HCT116 (cell line): ENCODE measurements at regions not wholly inside any gene's neighbourhood (a gene's known extent, or its start where the extent isn't known, plus 50 kb on each side); places are given as distances from the start of the nearest gene placed in this dataset.

ENCODE experiments used
- ATAC-seq: fragments of 200-7000 bp; cut with Tn5 transposase; 2 replicates; pipeline ENCODE4 v1.9.1; 2020; ENCODE audit warnings: mild to moderate bottlenecking, moderate library complexity
- BruUV-seq: library from RNA; stranded (reverse); fragments of 400-500 nt; replicated peaks from 2 replicates; lab custom pipeline; 2021; lab: Mats Ljungman, UMichigan
- CTCF ChIA-PET: fragments of 300-600 bp; sonication (Branson Sonifier 250); formaldehyde crosslinking; loops from one replicate; lab custom pipeline; 2021; ENCODE audit warnings: antibody characterized with exemption; lab: Charles Lee
- POLR2A ChIA-PET: fragments of 300-600, 350-600 bp; sonication (Branson Sonifier 250); formaldehyde crosslinking; loops from one replicate; lab custom pipeline; 2021; ENCODE audit warnings: antibody characterized with exemption; lab: Charles Lee
- RAD21 ChIA-PET, 2 experiments: fragments of 300-600 bp; sonication (Branson Sonifier 250); formaldehyde crosslinking; loops; one replicate each; lab custom pipeline; 2023; ENCODE audit warnings: low total read pairs in 2 of 2; ENCODE audit not compliant: uncharacterized antibody in 2 of 2, unreplicated experiment in 2 of 2, low non-redundant PET in 1 of 2; lab: Charles Lee
- DNase-seq: peaks from one replicate; pipeline ENCODE4 v3.0.0-alpha.2; 2010; ENCODE audit warnings: low read depth, low spot score
- H2AFZ ChIP-seq: fragments of 200-600 bp; shearing (Covaris generic), sonication (generic); 2 replicates; pipeline ENCODE4 v1.6.1; 2017; ENCODE audit warnings: low read depth, mixed run types, mixed read lengths, antibody characterized with exemption, low read length; ENCODE audit not compliant: poor library complexity, severe bottlenecking
- H3K27ac ChIP-seq: 2 replicates; pipeline ENCODE4 v1.5.1; 2012; ENCODE audit warnings: low read depth, low read length
- H3K27me3 ChIP-seq: fragments of 200-600 bp; sonication (generic); 2 replicates; pipeline ENCODE4 v1.6.1; 2016; ENCODE audit warnings: mixed run types, low read length, mixed read lengths; ENCODE audit not compliant: insufficient read depth
- H3K36me3 ChIP-seq, 2 experiments: fragments of 200-500 bp in 1 of 2; fragments of 200-600 bp in 1 of 2; sonication (Bioruptor generic) in 1 of 2; sonication (generic) in 1 of 2; 2 replicates each; pipeline versions ENCODE4 v1.5.1 to v1.6.1; 2014 to 2016; ENCODE audit warnings: low read length in 2 of 2, inconsistent platforms in 1 of 2, mixed read lengths in 1 of 2, mixed run types in 1 of 2; ENCODE audit not compliant: insufficient read depth in 2 of 2, control insufficient read depth in 1 of 2
- H3K4me1 ChIP-seq, 2 experiments: fragments of 200-600 bp in 1 of 2; sonication (generic) in 1 of 2; 2 replicates each; pipeline versions ENCODE4 v1.5.1 to v1.6.1; 2012 to 2017; ENCODE audit warnings: low read length in 2 of 2, inconsistent platforms in 1 of 2, mild to moderate bottlenecking in 1 of 2, mixed read lengths in 1 of 2, mixed run types in 1 of 2, moderate library complexity in 1 of 2; ENCODE audit not compliant: insufficient read depth in 2 of 2, control insufficient read depth in 1 of 2
- H3K4me2 ChIP-seq: fragments of 200-600 bp; sonication (generic); 2 replicates; pipeline ENCODE4 v1.6.1; 2017; ENCODE audit warnings: mixed run types, low read length, mixed read lengths
- H3K4me3 ChIP-seq, 2 experiments: fragments of 200-600 bp in 1 of 2; sonication (generic) in 1 of 2; replicated peaks in 1 of 2; 2 replicates each; pipeline ENCODE4 v1.5.1; 2011 to 2016; ENCODE audit warnings: low read length in 2 of 2, control low read depth in 1 of 2, low read depth in 1 of 2, mild to moderate bottlenecking in 1 of 2, mixed read lengths in 1 of 2, mixed run types in 1 of 2
- H3K79me2 ChIP-seq: fragments of 200-600 bp; sonication (generic); 2 replicates; pipeline ENCODE4 v1.6.1; 2017; ENCODE audit warnings: mild to moderate bottlenecking, mixed run types, low read length, moderate library complexity, mixed read lengths; ENCODE audit not compliant: insufficient read depth
- H3K9ac ChIP-seq: fragments of 200-600 bp; sonication (generic); 2 replicates; pipeline ENCODE4 v1.6.1; 2016; ENCODE audit warnings: low read length, mixed read lengths
- H3K9me2 ChIP-seq: fragments of 200-600 bp; sonication (generic), shearing (Covaris generic); 2 replicates; pipeline ENCODE4 v1.6.1; 2017; ENCODE audit warnings: mixed run types, mild to moderate bottlenecking, moderate library complexity; ENCODE audit not compliant: insufficient read depth
- H3K9me3 ChIP-seq, 2 experiments: fragments of 200-500 bp in 1 of 2; fragments of 200-600 bp in 1 of 2; sonication (Bioruptor generic) in 1 of 2; sonication (generic) in 1 of 2; 2 replicates each; pipeline ENCODE4 v1.6.1; 2014 to 2017; ENCODE audit warnings: low read length in 2 of 2, mixed read lengths in 2 of 2, inconsistent platforms in 1 of 2, low read depth in 1 of 2, mild to moderate bottlenecking in 1 of 2, mixed run types in 1 of 2, moderate library complexity in 1 of 2; ENCODE audit not compliant: control insufficient read depth in 1 of 2, insufficient read depth in 1 of 2
- H4K20me1 ChIP-seq: fragments of 200-600 bp; sonication (generic), shearing (Covaris generic); 2 replicates; pipeline ENCODE4 v1.6.1; 2017; ENCODE audit warnings: mixed run types, mild to moderate bottlenecking, moderate library complexity; ENCODE audit not compliant: insufficient read depth
- CBX3 ChIP-seq: IDR thresholded peaks from 2 replicates; pipeline ENCODE4 v1.6.1; 2012; ENCODE audit warnings: low read depth
- CEBPB ChIP-seq: IDR thresholded peaks from 2 replicates; pipeline ENCODE4 v1.6.1; 2012; ENCODE audit warnings: low read depth
- EGR1 ChIP-seq: IDR thresholded peaks from 2 replicates; pipeline ENCODE4 v1.6.1; 2012; ENCODE audit warnings: low read depth
- ELF1 ChIP-seq: IDR thresholded peaks from 2 replicates; pipeline ENCODE4 v1.6.1; 2012; ENCODE audit warnings: low read depth, borderline replicate concordance
- EZH2phosphoT487 ChIP-seq: fragments of 200-600 bp; IDR thresholded peaks from 2 replicates; pipeline ENCODE4 v1.6.1; 2018; ENCODE audit warnings: antibody characterized with exemption, borderline replicate concordance
- FOSL1 ChIP-seq: IDR thresholded peaks from 2 replicates; pipeline ENCODE4 v1.6.1; 2012; ENCODE audit warnings: low read depth
- JUND ChIP-seq: IDR thresholded peaks from 2 replicates; pipeline ENCODE4 v1.6.1; 2012
- POLR2A ChIP-seq: IDR thresholded peaks from 2 replicates; pipeline ENCODE4 v1.7.0; 2011; ENCODE audit warnings: borderline replicate concordance; ENCODE audit not compliant: insufficient read depth, insufficient read length; ENCODE audit errors: extremely low read depth
- POLR2AphosphoS5 ChIP-seq: IDR thresholded peaks from 2 replicates; pipeline ENCODE4 v1.6.1; 2011; ENCODE audit warnings: mild to moderate bottlenecking, low read depth, low read length, moderate library complexity
- RAD21 ChIP-seq: IDR thresholded peaks from 2 replicates; pipeline ENCODE4 v1.6.1; 2012; ENCODE audit warnings: low read depth, mild to moderate bottlenecking
- SP1 ChIP-seq: IDR thresholded peaks from 2 replicates; pipeline ENCODE4 v1.6.1; 2012; ENCODE audit warnings: low read depth
- SRF ChIP-seq: IDR thresholded peaks from 2 replicates; pipeline ENCODE4 v1.6.1; 2012; ENCODE audit warnings: low read depth
- TCF7L2 ChIP-seq: IDR thresholded peaks from 2 replicates; pipeline ENCODE4 v1.7.0; 2011; ENCODE audit warnings: borderline replicate concordance, inconsistent platforms; ENCODE audit not compliant: insufficient read depth, insufficient read length; ENCODE audit errors: extremely low read depth
- YY1 ChIP-seq: IDR thresholded peaks from 2 replicates; pipeline ENCODE4 v1.6.1; 2011; ENCODE audit warnings: low read length, low read depth, moderate library complexity, mild to moderate bottlenecking; ENCODE audit not compliant: insufficient replicate concordance; ENCODE audit errors: extremely low read depth
- ZNF274 ChIP-seq: fragments of 200-500 bp; sonication (Bioruptor generic); IDR thresholded peaks from 2 replicates; pipeline ENCODE4 v1.6.1; 2014; ENCODE audit warnings: mild to moderate bottlenecking, low read depth, low read length, inconsistent platforms
- intact Hi-C: fragments of 100-400 bp; cut with micrococcal nuclease; formaldehyde crosslinking; loops from 2 replicates; pipeline ENCODE4 v1.10.0; 2022
- TF ChIP-seq, protein P1 (sequence below): IDR thresholded peaks from 2 replicates; pipeline ENCODE4 v1.6.1; 2011; ENCODE audit warnings: mild to moderate bottlenecking, low read length, moderate library complexity; ENCODE audit not compliant: insufficient replicate concordance; ENCODE audit errors: extremely low read depth
- TF ChIP-seq, protein P2 (sequence below): IDR thresholded peaks from 2 replicates; pipeline ENCODE4 v1.6.1; 2012; ENCODE audit warnings: low read depth
- TF ChIP-seq, protein P3 (sequence below), 3 experiments: fragments of 200-600 bp in 1 of 3; sonication (generic) in 1 of 3; IDR thresholded peaks in 2 of 3; conservative IDR thresholded peaks in 1 of 3; 2 replicates each; pipeline ENCODE4 v1.5.1; 2012 to 2017; ENCODE audit warnings: low read depth in 2 of 3, low read length in 2 of 3, antibody characterized with exemption in 1 of 3, borderline replicate concordance in 1 of 3, control low read depth in 1 of 3, mild to moderate bottlenecking in 1 of 3, mixed read lengths in 1 of 3, mixed run types in 1 of 3, moderate library complexity in 1 of 3; ENCODE audit not compliant: insufficient read depth in 1 of 3
- TF ChIP-seq, protein P4 (sequence below): IDR thresholded peaks from 2 replicates; pipeline ENCODE4 v1.6.1; 2012
- TF ChIP-seq, protein P5 (sequence below): IDR thresholded peaks from 2 replicates; pipeline ENCODE4 v1.6.1; 2012

DNA sequence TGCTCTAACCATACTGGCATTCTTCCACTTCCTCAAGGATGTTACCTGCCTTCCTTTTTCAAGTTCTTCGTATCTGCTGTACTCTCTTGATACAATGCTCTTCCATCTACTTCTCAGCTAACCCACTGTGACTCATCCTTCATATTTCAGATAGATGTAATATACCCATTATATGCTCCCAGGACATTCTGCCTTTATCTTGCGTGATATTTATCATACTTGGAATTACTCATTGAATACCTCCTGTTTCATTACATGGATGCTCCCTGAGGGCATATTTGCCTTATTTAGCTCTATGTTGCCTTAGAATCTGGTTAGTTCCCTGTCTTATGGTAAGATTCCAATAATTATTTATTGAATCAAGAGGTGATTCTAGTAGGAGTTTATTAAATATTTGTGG lies 706.4 kb downstream of the SORCS3 start:
- ATAC-seq (no peak), DNase-seq (no peak)
- Histone ChIP-seq H3K9me2 (no peaks in the 10 kb centered on the region), H2AFZ (no peak overlapping the region), H4K20me1 (no peaks in the 10 kb centered on the region), H3K4me2 (no peak overlapping the region), H3K9ac (no peak overlapping the region), H3K9me3 (peaks cover 7 to 15% of the 10 kb centered on the region in 2 experiments; a peak in 2 of 4 replicates), H3K27ac (no peak overlapping the region), H3K79me2 (no peaks in the 10 kb centered on the region), H3K4me3 (no peak overlapping the region), H3K27me3 (no peaks in the 10 kb centered on the region), H3K36me3 (no peaks in the 10 kb centered on the region), H3K4me1 (no peaks in the 10 kb centered on the region)
- ChIA-PET POLR2A (no interaction called here), CTCF (no interaction called here), RAD21 (no interaction called here)
- no TSS peak for BruUV-seq
- TF ChIP-seq YY1, result no peak
- TF ChIP-seq ZNF274, result no peak
- TF ChIP-seq, protein P1, sequence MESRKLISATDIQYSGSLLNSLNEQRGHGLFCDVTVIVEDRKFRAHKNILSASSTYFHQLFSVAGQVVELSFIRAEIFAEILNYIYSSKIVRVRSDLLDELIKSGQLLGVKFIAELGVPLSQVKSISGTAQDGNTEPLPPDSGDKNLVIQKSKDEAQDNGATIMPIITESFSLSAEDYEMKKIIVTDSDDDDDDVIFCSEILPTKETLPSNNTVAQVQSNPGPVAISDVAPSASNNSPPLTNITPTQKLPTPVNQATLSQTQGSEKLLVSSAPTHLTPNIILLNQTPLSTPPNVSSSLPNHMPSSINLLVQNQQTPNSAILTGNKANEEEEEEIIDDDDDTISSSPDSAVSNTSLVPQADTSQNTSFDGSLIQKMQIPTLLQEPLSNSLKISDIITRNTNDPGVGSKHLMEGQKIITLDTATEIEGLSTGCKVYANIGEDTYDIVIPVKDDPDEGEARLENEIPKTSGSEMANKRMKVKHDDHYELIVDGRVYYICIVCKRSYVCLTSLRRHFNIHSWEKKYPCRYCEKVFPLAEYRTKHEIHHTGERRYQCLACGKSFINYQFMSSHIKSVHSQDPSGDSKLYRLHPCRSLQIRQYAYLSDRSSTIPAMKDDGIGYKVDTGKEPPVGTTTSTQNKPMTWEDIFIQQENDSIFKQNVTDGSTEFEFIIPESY, result no peak
- TF ChIP-seq, protein P2, sequence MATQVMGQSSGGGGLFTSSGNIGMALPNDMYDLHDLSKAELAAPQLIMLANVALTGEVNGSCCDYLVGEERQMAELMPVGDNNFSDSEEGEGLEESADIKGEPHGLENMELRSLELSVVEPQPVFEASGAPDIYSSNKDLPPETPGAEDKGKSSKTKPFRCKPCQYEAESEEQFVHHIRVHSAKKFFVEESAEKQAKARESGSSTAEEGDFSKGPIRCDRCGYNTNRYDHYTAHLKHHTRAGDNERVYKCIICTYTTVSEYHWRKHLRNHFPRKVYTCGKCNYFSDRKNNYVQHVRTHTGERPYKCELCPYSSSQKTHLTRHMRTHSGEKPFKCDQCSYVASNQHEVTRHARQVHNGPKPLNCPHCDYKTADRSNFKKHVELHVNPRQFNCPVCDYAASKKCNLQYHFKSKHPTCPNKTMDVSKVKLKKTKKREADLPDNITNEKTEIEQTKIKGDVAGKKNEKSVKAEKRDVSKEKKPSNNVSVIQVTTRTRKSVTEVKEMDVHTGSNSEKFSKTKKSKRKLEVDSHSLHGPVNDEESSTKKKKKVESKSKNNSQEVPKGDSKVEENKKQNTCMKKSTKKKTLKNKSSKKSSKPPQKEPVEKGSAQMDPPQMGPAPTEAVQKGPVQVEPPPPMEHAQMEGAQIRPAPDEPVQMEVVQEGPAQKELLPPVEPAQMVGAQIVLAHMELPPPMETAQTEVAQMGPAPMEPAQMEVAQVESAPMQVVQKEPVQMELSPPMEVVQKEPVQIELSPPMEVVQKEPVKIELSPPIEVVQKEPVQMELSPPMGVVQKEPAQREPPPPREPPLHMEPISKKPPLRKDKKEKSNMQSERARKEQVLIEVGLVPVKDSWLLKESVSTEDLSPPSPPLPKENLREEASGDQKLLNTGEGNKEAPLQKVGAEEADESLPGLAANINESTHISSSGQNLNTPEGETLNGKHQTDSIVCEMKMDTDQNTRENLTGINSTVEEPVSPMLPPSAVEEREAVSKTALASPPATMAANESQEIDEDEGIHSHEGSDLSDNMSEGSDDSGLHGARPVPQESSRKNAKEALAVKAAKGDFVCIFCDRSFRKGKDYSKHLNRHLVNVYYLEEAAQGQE, result no peak
- TF ChIP-seq ELF1, result no peak
- TF ChIP-seq SRF, result no peak
- TF ChIP-seq RAD21, result no peak
- TF ChIP-seq FOSL1, result no peak
- TF ChIP-seq, protein P3, sequence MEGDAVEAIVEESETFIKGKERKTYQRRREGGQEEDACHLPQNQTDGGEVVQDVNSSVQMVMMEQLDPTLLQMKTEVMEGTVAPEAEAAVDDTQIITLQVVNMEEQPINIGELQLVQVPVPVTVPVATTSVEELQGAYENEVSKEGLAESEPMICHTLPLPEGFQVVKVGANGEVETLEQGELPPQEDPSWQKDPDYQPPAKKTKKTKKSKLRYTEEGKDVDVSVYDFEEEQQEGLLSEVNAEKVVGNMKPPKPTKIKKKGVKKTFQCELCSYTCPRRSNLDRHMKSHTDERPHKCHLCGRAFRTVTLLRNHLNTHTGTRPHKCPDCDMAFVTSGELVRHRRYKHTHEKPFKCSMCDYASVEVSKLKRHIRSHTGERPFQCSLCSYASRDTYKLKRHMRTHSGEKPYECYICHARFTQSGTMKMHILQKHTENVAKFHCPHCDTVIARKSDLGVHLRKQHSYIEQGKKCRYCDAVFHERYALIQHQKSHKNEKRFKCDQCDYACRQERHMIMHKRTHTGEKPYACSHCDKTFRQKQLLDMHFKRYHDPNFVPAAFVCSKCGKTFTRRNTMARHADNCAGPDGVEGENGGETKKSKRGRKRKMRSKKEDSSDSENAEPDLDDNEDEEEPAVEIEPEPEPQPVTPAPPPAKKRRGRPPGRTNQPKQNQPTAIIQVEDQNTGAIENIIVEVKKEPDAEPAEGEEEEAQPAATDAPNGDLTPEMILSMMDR (IDR thresholded peaks at IDR 0.05 in 2 of 3, conservative IDR thresholded peaks at IDR 0.05 in 1 of 3; ENCODE audit: borderline replicate concordance in 1 of 3, insufficient read depth in 1 of 3, low read depth in 2 of 3, low read length in 2 of 3), result no peak
- no peak for TF ChIP-seq EGR1
- no peak for TF ChIP-seq POLR2AphosphoS5
- no peak for TF ChIP-seq EZH2phosphoT487
- no peak for TF ChIP-seq CBX3
- TF ChIP-seq TCF7L2, result no peak
- no peak for TF ChIP-seq CEBPB
- TF ChIP-seq, protein P4, sequence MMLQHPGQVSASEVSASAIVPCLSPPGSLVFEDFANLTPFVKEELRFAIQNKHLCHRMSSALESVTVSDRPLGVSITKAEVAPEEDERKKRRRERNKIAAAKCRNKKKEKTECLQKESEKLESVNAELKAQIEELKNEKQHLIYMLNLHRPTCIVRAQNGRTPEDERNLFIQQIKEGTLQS, result no peak
- no peak for TF ChIP-seq JUND
- TF ChIP-seq, protein P5, sequence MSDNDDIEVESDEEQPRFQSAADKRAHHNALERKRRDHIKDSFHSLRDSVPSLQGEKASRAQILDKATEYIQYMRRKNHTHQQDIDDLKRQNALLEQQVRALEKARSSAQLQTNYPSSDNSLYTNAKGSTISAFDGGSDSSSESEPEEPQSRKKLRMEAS, result no peak
- no peak for TF ChIP-seq POLR2A
- TF ChIP-seq SP1, result no peak
- intact Hi-C loops, result no loop called here
